ENCODE measurements at regions not wholly inside any gene's neighbourhood (a gene's known extent, or its start where the extent isn't known, plus 50 kb on each side); places are given as distances from the start of the nearest gene placed in this dataset.

GRCh38 chr2:152245653-152246052 is 70.1 kb upstream of the STAM2 start:
- TF ChIP-seq POLR2A (IDR thresholded peaks at IDR 0.05), result no peak
- no peak for TF ChIP-seq CTCF (IDR thresholded peaks at IDR 0.05)
- TF ChIP-seq POLR2AphosphoS5 (IDR thresholded peaks at IDR 0.05), result no peak
- Histone ChIP-seq H3K27me3 (no peaks in the 10 kb centered on the region), H3K4me3 (no peak overlapping the region), H3K4me1 (no peaks in the 10 kb centered on the region), H3K9me3 (peaks cover 0 to 2% of the 10 kb centered on the region in 2 donors), H3K27ac (no peak overlapping the region), H3K36me3 (no peaks in the 10 kb centered on the region)
- no peak for DNase-seq (ENCODE audit: low spot score in 2 of 2)
- intact Hi-C loops (cut with DNase I; ENCODE audit: low total_unique reads), result no loop called here

- Histone ChIP-seq H3K9me3 (no peaks in the 10 kb centered on the region), H3K4me3 (no peak overlapping the region), H3K27me3 (no peaks in the 10 kb centered on the region), H3K4me1 (no peaks in the 10 kb centered on the region), H3K36me3 (no peaks in the 10 kb centered on the region), H3K27ac (no peak overlapping the region)
- intact Hi-C loops (cut with DNase I; ENCODE audit: low total_unique reads), result no loop called here
- no peak for DNase-seq (ENCODE audit: low spot score in 2 of 2)
- no peak for TF ChIP-seq CTCF (IDR thresholded peaks at IDR 0.05)
- no peak for TF ChIP-seq POLR2AphosphoS5 (IDR thresholded peaks at IDR 0.05)
- no peak for TF ChIP-seq POLR2A (IDR thresholded peaks at IDR 0.05)
Observed at GRCh38 chr2:152246686-152247336, 71.2 kb upstream of the STAM2 start.

GRCh38 chr2:152247337-152247695 is 71.8 kb upstream of the STAM2 start:
- no peak overlapping the region for H3K4me3 ChIP-seq
- no peak for DNase-seq (ENCODE audit: low spot score in 2 of 2)
- H3K27ac ChIP-seq, result no peak overlapping the region
- no peaks in the 10 kb centered on the region for H3K27me3 ChIP-seq
- no peak for TF ChIP-seq POLR2A (IDR thresholded peaks at IDR 0.05)
- no peak for TF ChIP-seq CTCF (IDR thresholded peaks at IDR 0.05)
- TF ChIP-seq POLR2AphosphoS5 (IDR thresholded peaks at IDR 0.05), result no peak
- H3K4me1 ChIP-seq, result no peaks in the 10 kb centered on the region
- H3K9me3 ChIP-seq, result no peaks in the 10 kb centered on the region
- intact Hi-C loops (cut with DNase I; ENCODE audit: low total_unique reads), result no loop called here
- no peaks in the 10 kb centered on the region for H3K36me3 ChIP-seq

GRCh38 chr2:152250421-152251100 is 75.0 kb upstream of the STAM2 start:
- Histone ChIP-seq H3K9me3 (no peaks in the 10 kb centered on the region), H3K27me3 (no peaks in the 10 kb centered on the region), H3K27ac (no peak overlapping the region), H3K4me3 (no peak overlapping the region), H3K4me1 (no peaks in the 10 kb centered on the region), H3K36me3 (no peaks in the 10 kb centered on the region)
- TF ChIP-seq POLR2A (IDR thresholded peaks at IDR 0.05) (no peak), POLR2AphosphoS5 (IDR thresholded peaks at IDR 0.05) (no peak), CTCF (IDR thresholded peaks at IDR 0.05) (no peak)
- DNase-seq (ENCODE audit: low spot score in 2 of 2), result no peak
- intact Hi-C loops (cut with DNase I; ENCODE audit: low total_unique reads), result no loop called here

- TF ChIP-seq POLR2A (IDR thresholded peaks at IDR 0.05) (no peak), CTCF (IDR thresholded peaks at IDR 0.05) (no peak), POLR2AphosphoS5 (IDR thresholded peaks at IDR 0.05) (no peak)
- DNase-seq (ENCODE audit: low spot score in 2 of 2), result no peak
- intact Hi-C loops (cut with DNase I; ENCODE audit: low total_unique reads), result no loop called here
- no peaks in the 10 kb centered on the region for H3K27me3 ChIP-seq
- no peaks in the 10 kb centered on the region for H3K4me1 ChIP-seq
- H3K27ac ChIP-seq, result no peak overlapping the region
- no peaks in the 10 kb centered on the region for H3K9me3 ChIP-seq
- no peaks in the 10 kb centered on the region for H3K36me3 ChIP-seq
- H3K4me3 ChIP-seq, result no peak overlapping the region
Observed at GRCh38 chr2:152251211-152251610, 75.6 kb upstream of the STAM2 start.
